ENCODE measurements at regions not wholly inside any gene's neighbourhood (a gene's known extent, or its start where the extent isn't known, plus 50 kb on each side); places are given as distances from the start of the nearest gene placed in this dataset.

GRCh38 chr3:168615493-168616020, 519.8 kb upstream of the GOLIM4 start:
- DNase-seq (ENCODE audit: low read depth): no peak
- H3K4me3 ChIP-seq (ENCODE audit: control insufficient read depth, low read depth, low read length): no peak overlapping the region
- TF ChIP-seq, protein P1, sequence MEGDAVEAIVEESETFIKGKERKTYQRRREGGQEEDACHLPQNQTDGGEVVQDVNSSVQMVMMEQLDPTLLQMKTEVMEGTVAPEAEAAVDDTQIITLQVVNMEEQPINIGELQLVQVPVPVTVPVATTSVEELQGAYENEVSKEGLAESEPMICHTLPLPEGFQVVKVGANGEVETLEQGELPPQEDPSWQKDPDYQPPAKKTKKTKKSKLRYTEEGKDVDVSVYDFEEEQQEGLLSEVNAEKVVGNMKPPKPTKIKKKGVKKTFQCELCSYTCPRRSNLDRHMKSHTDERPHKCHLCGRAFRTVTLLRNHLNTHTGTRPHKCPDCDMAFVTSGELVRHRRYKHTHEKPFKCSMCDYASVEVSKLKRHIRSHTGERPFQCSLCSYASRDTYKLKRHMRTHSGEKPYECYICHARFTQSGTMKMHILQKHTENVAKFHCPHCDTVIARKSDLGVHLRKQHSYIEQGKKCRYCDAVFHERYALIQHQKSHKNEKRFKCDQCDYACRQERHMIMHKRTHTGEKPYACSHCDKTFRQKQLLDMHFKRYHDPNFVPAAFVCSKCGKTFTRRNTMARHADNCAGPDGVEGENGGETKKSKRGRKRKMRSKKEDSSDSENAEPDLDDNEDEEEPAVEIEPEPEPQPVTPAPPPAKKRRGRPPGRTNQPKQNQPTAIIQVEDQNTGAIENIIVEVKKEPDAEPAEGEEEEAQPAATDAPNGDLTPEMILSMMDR (conservative IDR thresholded peaks at IDR 0.05; ENCODE audit: control insufficient read depth, insufficient read depth, low read depth, low read length): no peak

GRCh38 chr3:168613151-168613550, 517.4 kb upstream of the GOLIM4 start:
- TF ChIP-seq, protein P1 (conservative IDR thresholded peaks at IDR 0.05; ENCODE audit: control insufficient read depth, insufficient read depth, low read depth, low read length): no peak
- no peak overlapping the region for H3K4me3 ChIP-seq (ENCODE audit: control insufficient read depth, low read depth, low read length)
- DNase-seq (ENCODE audit: low read depth): no peak

DNA sequence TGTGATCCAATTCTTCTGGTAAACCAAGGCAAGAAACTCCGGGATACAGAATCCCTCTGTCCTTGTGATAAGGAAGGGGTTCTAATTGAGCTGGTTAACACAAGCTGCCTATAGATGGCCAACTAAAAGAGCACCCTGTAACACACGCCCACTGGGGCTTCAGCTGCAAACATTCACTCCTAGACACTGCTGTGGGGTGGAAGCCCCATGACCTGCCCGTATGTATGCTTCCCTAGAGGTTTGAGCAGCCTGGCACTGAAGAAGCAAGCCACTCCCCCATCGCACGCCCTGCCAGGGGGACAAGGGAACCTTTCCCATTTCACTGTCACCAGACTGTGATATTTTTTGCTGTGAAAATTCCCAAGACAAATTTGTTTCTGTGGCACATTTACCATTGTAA, 516.9 kb upstream of the GOLIM4 start:
- DNase-seq (ENCODE audit: low read depth): no peak
- no peak overlapping the region for H3K4me3 ChIP-seq (ENCODE audit: control insufficient read depth, low read depth, low read length)

DNA sequence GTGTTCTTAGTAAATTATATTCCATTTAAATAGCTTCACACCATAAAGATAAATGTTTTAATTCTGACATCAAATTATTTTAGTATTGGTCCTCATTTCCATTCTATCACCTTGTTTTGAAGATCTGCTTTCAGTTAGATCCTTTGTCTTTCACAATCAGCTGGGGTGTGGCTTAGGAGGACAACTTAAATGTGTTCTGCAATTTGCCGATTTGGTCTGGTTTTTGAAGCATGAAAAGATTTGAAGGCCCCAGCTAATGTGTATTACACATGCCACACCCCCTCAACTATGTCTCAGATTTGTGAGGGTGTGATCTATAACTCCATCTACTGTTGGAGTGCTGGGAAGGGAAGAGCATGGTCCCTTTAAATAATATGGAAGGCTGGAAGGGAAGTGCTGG, 516.1 kb upstream of the GOLIM4 start:
- no peak overlapping the region for H3K4me3 ChIP-seq (ENCODE audit: control insufficient read depth, low read depth, low read length)
- TF ChIP-seq, protein P1 (conservative IDR thresholded peaks at IDR 0.05; ENCODE audit: control insufficient read depth, insufficient read depth, low read depth, low read length): no peak
- DNase-seq (ENCODE audit: low read depth): no peak

More for the DNA sequence above, 516.9 kb upstream of the GOLIM4 start:
- TF ChIP-seq, protein P1 (conservative IDR thresholded peaks at IDR 0.05; ENCODE audit: control insufficient read depth, insufficient read depth, low read depth, low read length): no peak

- DNase-seq (ENCODE audit: low read depth): no peak
- no peak overlapping the region for H3K4me3 ChIP-seq (ENCODE audit: control insufficient read depth, low read depth, low read length)
- TF ChIP-seq, protein P1 (conservative IDR thresholded peaks at IDR 0.05; ENCODE audit: control insufficient read depth, insufficient read depth, low read depth, low read length): no peak
Measured at GRCh38 chr3:168608926-168609325, 513.2 kb upstream of the GOLIM4 start.

DNA sequence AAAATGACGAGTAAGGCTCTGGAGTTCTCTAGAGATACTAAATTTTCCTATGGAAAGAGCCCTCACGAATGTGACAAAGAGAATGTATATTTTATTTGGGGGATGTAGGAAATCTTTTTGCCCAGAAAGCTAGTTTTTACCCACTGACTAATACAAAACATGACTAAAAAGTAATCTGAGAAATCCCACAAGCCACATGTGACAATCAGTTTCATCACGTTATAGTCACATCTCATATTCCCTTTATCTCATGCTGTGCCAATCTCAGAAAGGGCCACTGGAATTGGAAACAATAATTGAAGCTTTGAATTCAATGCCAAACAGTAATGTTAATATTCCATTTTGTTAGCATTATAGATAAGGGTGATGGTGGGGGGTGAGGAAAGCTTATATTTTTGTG, 509.0 kb upstream of the GOLIM4 start:
- no peak for DNase-seq (ENCODE audit: low read depth)
- TF ChIP-seq, protein P1 (conservative IDR thresholded peaks at IDR 0.05; ENCODE audit: control insufficient read depth, insufficient read depth, low read depth, low read length): no peak
- no peak overlapping the region for H3K4me3 ChIP-seq (ENCODE audit: control insufficient read depth, low read depth, low read length)

GRCh38 chr3:168598250-168598649, 502.5 kb upstream of the GOLIM4 start:
- H3K4me3 ChIP-seq (ENCODE audit: control insufficient read depth, low read depth, low read length): no peak overlapping the region
- DNase-seq (ENCODE audit: low read depth): peak; percentile 1
- TF ChIP-seq, protein P1 (conservative IDR thresholded peaks at IDR 0.05; ENCODE audit: control insufficient read depth, insufficient read depth, low read depth, low read length): no peak

Data from fibroblast of mammary gland (primary cell).